ACC112 (cell line): ENCODE measurements at regions not wholly inside any gene's neighbourhood (a gene's known extent, or its start where the extent isn't known, plus 50 kb on each side); places are given as distances from the start of the nearest gene placed in this dataset.

ENCODE experiments used
- H2AFZ ChIP-seq: fragments of 200-600 bp; sonication (generic); one replicate; pipeline ENCODE4 v1.6.0; 2017; ENCODE audit warnings: antibody characterized with exemption, low read length; ENCODE audit not compliant: unreplicated experiment
- H3K27ac ChIP-seq: fragments of 200-600 bp; sonication (generic); 2 replicates; pipeline ENCODE4 v1.5.1; 2014; ENCODE audit warnings: low read depth, mild to moderate bottlenecking, antibody characterized with exemption, low read length, moderate library complexity
- H3K27me3 ChIP-seq: fragments of 200-600 bp; sonication (generic); 2 replicates; pipeline ENCODE4 v1.6.1; 2014; ENCODE audit warnings: mild to moderate bottlenecking, antibody characterized with exemption, low read length, moderate library complexity, mixed read lengths; ENCODE audit not compliant: insufficient read depth
- H3K36me3 ChIP-seq: fragments of 200-600 bp; sonication (generic); 2 replicates; pipeline ENCODE4 v1.6.1; 2016; ENCODE audit warnings: mild to moderate bottlenecking, antibody characterized with exemption, low read length, moderate library complexity, mixed read lengths; ENCODE audit not compliant: insufficient read depth
- H3K4me1 ChIP-seq: fragments of 200-600 bp; sonication (generic); one replicate; pipeline ENCODE4 v1.6.1; 2016; ENCODE audit warnings: low read length, mixed read lengths; ENCODE audit not compliant: insufficient read depth, unreplicated experiment, control insufficient read depth
- H3K4me3 ChIP-seq: fragments of 200-600 bp; sonication (generic); 2 replicates; pipeline ENCODE4 v1.5.1; 2014; ENCODE audit warnings: mild to moderate bottlenecking, low read depth, low read length
- H3K79me2 ChIP-seq: fragments of 200-600 bp; sonication (generic); one replicate; pipeline ENCODE4 v1.6.0; 2016; ENCODE audit warnings: low read length; ENCODE audit not compliant: control insufficient read depth, unreplicated experiment, insufficient read depth

- no peaks in the 10 kb centered on the region for H3K4me1 ChIP-seq
- H3K27me3 ChIP-seq, result no peaks in the 10 kb centered on the region
- no peak overlapping the region for H3K4me3 ChIP-seq
- no peaks in the 10 kb centered on the region for H3K79me2 ChIP-seq
- no peaks in the 10 kb centered on the region for H3K36me3 ChIP-seq
- H3K27ac ChIP-seq, result no peak overlapping the region
- no peak overlapping the region for H2AFZ ChIP-seq
These were observed 103.3 kb upstream of the POT1 start for GRCh38 chr7:125032943-125033342.

GRCh38 chr7:125030756-125031387, 101.2 kb upstream of the POT1 start:
- no peaks in the 10 kb centered on the region for H3K36me3 ChIP-seq
- H2AFZ ChIP-seq, result no peak overlapping the region
- no peaks in the 10 kb centered on the region for H3K79me2 ChIP-seq
- no peak overlapping the region for H3K4me3 ChIP-seq
- no peaks in the 10 kb centered on the region for H3K4me1 ChIP-seq
- H3K27ac ChIP-seq, result no peak overlapping the region
- H3K27me3 ChIP-seq, result no peaks in the 10 kb centered on the region

- H3K79me2 ChIP-seq, result no peaks in the 10 kb centered on the region
- no peak overlapping the region for H3K4me3 ChIP-seq
- no peaks in the 10 kb centered on the region for H3K27me3 ChIP-seq
- no peak overlapping the region for H2AFZ ChIP-seq
- no peak overlapping the region for H3K27ac ChIP-seq
- H3K36me3 ChIP-seq, result no peaks in the 10 kb centered on the region
- H3K4me1 ChIP-seq, result no peaks in the 10 kb centered on the region
These were observed 96.0 kb upstream of the POT1 start for GRCh38 chr7:125025620-125026019.

GRCh38 chr7:125020801-125021200, 91.2 kb upstream of the POT1 start:
- no peak overlapping the region for H3K4me3 ChIP-seq
- no peaks in the 10 kb centered on the region for H3K36me3 ChIP-seq
- no peak overlapping the region for H2AFZ ChIP-seq

GRCh38 chr7:125010540-125010939, 80.9 kb upstream of the POT1 start:
- H3K79me2 ChIP-seq, result no peaks in the 10 kb centered on the region
- no peaks in the 10 kb centered on the region for H3K36me3 ChIP-seq
- no peak overlapping the region for H3K4me3 ChIP-seq
- H3K27ac ChIP-seq, result no peak overlapping the region
- no peaks in the 10 kb centered on the region for H3K4me1 ChIP-seq
- H3K27me3 ChIP-seq, result no peaks in the 10 kb centered on the region
- H2AFZ ChIP-seq, result no peak overlapping the region

More at GRCh38 chr7:125020801-125021200, 91.2 kb upstream of the POT1 start:
- no peak overlapping the region for H3K27ac ChIP-seq
- H3K4me1 ChIP-seq, result no peaks in the 10 kb centered on the region
- H3K27me3 ChIP-seq, result no peaks in the 10 kb centered on the region
- no peaks in the 10 kb centered on the region for H3K79me2 ChIP-seq

GRCh38 chr7:124996778-124997177, 67.2 kb upstream of the POT1 start:
- Histone ChIP-seq H3K27me3 (no peaks in the 10 kb centered on the region), H3K36me3 (no peaks in the 10 kb centered on the region), H3K4me3 (no peak overlapping the region), H3K27ac (no peak overlapping the region), H3K4me1 (peaks cover 12% of the 10 kb centered on the region), H2AFZ (no peak overlapping the region), H3K79me2 (no peaks in the 10 kb centered on the region)

- Histone ChIP-seq H3K27ac (peak overlapping the region; percentile 68), H3K4me1 (peaks cover 17% of the 10 kb centered on the region), H2AFZ (peak overlapping the region; percentile 37), H3K4me3 (peak overlapping the region; percentile 68), H3K36me3 (no peaks in the 10 kb centered on the region), H3K79me2 (no peaks in the 10 kb centered on the region), H3K27me3 (no peaks in the 10 kb centered on the region)
These were observed 63.4 kb upstream of the POT1 start for GRCh38 chr7:124992851-124993562.

GRCh38 chr7:124989911-124990310, 60.3 kb upstream of the POT1 start:
- H2AFZ ChIP-seq, result no peak overlapping the region
- no peaks in the 10 kb centered on the region for H3K79me2 ChIP-seq
- no peak overlapping the region for H3K27ac ChIP-seq
- no peak overlapping the region for H3K4me3 ChIP-seq
- H3K36me3 ChIP-seq, result no peaks in the 10 kb centered on the region
- peaks cover 17% of the 10 kb centered on the region for H3K4me1 ChIP-seq
- H3K27me3 ChIP-seq, result peaks cover 6% of the 10 kb centered on the region; the same call in 1 of the 2 replicates
